HTR-8/SVneo (cell line): ENCODE measurements at regions not wholly inside any gene's neighbourhood (a gene's known extent, or its start where the extent isn't known, plus 50 kb on each side); places are given as distances from the start of the nearest gene placed in this dataset.
"Not testable (repeated sequence)": the region's sequence is repeated elsewhere in the genome, so short reads cannot be mapped to it uniquely, and the experiment has no call there.

Experiments
- DNase-seq: peaks from one replicate; pipeline ENCODE4 v3.0.0; 2011; ENCODE audit warnings: low spot score, mixed read lengths; ENCODE audit not compliant: insufficient read length
- FAIRE-seq: peaks from 2 replicates; lab custom pipeline; 2011; peaks lifted over from hg19 to GRCh38; lab: Jason Lieb, UNC

GRCh38 chr4:174401471-174402130, 117.9 kb downstream of the CEP44 start:
- DNase-seq (no peak), FAIRE-seq (no peak)

DNA sequence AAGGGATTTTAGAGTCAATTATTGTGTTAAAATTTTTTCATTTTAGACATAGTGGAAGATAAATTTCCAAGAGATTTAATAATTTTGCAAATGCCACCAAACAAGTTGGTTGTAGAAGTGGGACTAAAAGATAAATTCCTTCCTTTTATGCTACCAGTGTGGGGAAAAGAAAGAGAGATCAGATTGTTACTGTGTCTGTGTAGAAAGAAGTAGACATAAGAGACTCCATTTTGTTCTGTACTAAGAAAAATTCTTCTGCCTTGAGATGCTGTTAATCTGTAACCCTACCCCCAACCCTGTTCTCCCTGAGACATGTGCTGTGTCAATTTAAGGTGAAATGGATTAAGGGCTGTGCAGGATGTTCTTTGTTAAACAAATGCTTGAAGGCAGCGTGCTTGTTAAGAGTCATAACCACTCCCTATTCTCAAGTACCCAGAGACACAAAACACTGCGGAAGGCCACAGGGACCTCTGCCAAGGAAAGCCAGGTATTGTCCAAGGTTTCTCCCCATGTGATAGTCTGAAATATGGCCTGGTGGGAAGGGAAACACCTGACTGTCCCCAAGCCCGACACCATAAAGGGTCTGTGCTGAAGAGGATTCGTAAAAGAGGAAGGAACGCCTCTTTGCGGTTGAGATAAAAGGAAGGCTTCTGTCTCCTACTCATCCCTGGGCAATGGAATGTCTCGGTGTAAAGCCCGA, 117.0 kb downstream of the CEP44 start:
- not testable (repeated sequence) for DNase-seq

DNA sequence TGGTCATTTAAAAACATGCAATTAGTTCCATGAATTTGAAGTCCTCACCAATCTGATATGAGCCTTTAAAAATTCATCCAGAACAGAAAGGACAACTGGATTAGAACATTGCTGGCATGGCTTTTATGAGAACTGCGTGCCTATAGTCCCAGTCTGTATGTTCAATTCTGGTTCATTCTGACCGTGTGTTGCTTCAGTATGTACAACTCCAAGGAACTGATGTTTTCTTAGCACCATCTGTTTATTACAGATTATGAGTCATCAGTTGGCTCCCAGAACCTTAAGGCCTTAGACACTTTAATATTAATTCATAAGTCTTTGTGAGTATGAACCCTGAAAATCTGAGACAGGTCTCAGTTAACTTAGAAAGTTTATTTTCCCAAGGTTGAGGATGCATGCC, 115.0 kb downstream of the CEP44 start:
- FAIRE-seq (no peak), DNase-seq (no peak)

More for the DNA sequence above, 117.0 kb downstream of the CEP44 start:
- FAIRE-seq = not testable (repeated sequence)

DNA sequence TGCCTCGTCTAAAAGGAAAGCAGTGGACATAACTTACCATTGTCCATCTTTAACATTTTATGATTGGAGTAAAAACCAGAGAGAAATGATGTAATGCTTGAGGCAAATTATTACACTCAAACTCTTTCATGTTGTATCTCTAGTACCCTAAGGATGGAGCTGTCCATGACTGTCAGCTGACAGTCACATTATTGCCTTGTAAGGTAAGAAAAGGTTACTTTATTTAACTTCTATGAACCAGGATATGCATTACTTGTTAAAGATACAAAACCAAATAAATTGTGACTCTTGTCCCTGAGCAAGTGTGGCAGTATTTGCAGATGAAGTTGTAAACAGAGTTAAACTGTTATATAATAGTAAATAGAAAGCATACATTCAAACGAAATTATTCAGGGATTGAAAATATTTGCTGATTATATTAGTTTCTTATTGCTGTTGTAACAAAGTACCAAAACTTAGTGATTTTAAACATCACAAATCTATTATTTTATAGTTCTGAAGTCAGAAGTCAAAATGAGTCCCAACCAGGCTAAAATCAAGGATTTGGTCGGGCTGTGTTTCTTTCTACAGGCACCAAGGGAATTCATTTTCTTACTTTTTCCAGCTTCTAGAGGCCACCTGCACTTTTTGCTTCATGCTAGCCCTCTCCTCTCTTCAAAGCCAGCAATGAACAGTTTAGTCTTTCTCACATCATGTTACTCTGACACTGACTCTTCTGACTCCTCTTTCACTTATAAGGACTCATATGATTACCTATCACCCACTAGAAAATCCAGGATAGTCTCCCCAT, 113.8 kb downstream of the CEP44 start:
- FAIRE-seq (no peak), DNase-seq (no peak)

DNA sequence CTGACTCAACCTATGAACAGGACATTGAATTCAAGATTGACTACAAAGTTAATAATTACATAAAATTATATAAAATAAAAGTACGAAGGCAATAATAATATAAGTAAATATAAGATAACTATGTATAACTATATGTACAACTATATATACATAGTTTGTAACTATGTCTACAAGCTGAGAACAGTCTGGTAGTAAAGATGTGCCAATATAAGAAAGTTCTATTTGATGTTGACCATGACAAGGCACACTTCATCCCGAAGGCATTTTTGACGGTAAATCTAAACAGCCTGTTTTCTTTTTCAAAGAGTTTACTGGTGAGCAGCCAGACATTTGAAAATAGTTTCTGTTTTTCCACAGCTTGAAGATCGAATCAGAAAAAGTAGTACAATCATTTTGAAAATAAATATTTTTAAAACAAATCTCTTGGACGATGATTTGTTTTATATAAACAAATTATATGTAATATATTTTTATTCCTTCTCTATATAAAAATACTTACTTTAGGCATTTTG, 112.9 kb downstream of the CEP44 start:
- no peak for FAIRE-seq
- no peak for DNase-seq

- FAIRE-seq (no peak), DNase-seq (peak; percentile 3)
Measured at GRCh38 chr4:174394915-174395314, 111.2 kb downstream of the CEP44 start.

GRCh38 chr4:174389439-174389838, 105.7 kb downstream of the CEP44 start:
- no peak for FAIRE-seq
- DNase-seq = no peak

- no peak for FAIRE-seq
Measured at GRCh38 chr4:174388461-174389145, 104.9 kb downstream of the CEP44 start.

GRCh38 chr4:174387721-174388120, 104.0 kb downstream of the CEP44 start:
- FAIRE-seq (no peak), DNase-seq (no peak)

More at GRCh38 chr4:174388461-174389145, 104.9 kb downstream of the CEP44 start:
- DNase-seq = no peak

DNA sequence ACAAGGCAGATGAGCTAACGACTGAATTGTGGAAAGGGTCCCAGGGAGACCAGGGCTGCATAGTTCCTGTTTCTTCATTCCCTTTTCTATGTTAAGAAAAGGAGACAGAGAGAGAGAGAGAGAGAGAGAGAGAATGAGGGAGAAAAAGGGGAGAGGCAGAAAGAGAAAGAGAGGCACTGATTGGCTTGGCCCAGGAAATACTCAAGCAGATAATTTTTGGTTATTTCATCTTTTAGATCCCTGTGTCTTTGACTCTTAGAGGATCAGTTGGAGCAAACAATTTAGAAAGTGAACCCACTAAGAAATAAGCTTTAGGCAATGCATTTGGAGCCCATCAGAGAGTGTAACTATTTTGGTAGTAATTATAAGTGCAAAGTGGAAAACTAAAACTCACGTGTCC, 103.4 kb downstream of the CEP44 start:
- no peak for FAIRE-seq
- DNase-seq = no peak

GRCh38 chr4:174383783-174384182, 100.1 kb downstream of the CEP44 start:
- DNase-seq (no peak), FAIRE-seq (no peak)

- DNase-seq, FAIRE-seq: not testable (repeated sequence)
Measured at GRCh38 chr4:174382938-174383605, 99.4 kb downstream of the CEP44 start.
